ENCODE measurements at regions not wholly inside any gene's neighbourhood (a gene's known extent, or its start where the extent isn't known, plus 50 kb on each side); places are given as distances from the start of the nearest gene placed in this dataset.

DNA sequence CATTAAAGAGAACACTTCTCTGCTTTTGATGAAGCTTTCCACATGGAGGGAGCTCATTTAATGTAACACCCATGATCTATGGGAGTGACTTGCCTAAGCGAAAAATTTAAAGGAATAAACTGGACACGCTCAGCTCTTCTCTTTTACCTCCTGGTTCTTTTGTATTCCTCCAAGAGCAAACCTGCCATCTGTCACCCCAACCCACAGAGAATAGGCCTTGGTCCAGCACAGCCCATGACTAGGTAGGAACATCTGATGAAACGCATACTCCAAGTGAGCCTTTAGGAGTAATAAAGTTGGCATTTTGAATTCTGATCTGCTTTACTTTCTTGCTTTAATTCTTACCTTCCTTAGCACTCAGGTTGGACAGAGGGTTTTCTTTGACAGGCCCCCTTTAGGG lies 389.0 kb downstream of the HNRNPD start:
- TF ChIP-seq, protein P1, sequence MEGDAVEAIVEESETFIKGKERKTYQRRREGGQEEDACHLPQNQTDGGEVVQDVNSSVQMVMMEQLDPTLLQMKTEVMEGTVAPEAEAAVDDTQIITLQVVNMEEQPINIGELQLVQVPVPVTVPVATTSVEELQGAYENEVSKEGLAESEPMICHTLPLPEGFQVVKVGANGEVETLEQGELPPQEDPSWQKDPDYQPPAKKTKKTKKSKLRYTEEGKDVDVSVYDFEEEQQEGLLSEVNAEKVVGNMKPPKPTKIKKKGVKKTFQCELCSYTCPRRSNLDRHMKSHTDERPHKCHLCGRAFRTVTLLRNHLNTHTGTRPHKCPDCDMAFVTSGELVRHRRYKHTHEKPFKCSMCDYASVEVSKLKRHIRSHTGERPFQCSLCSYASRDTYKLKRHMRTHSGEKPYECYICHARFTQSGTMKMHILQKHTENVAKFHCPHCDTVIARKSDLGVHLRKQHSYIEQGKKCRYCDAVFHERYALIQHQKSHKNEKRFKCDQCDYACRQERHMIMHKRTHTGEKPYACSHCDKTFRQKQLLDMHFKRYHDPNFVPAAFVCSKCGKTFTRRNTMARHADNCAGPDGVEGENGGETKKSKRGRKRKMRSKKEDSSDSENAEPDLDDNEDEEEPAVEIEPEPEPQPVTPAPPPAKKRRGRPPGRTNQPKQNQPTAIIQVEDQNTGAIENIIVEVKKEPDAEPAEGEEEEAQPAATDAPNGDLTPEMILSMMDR (IDR thresholded peaks at IDR 0.05; ENCODE audit: insufficient read depth, low read depth, low read length): no peak
- no peaks in the 10 kb centered on the region for H3K27me3 ChIP-seq (ENCODE audit: control insufficient read depth, insufficient read depth, low read length)
- no peak overlapping the region for H3K4me3 ChIP-seq (ENCODE audit: low read depth, low read length)
- ChIA-PET CTCF (no interaction called here), POLR2A (no interaction called here)
- no peak for DNase-seq (ENCODE audit: low read depth)
- H3K36me3 ChIP-seq (ENCODE audit: control insufficient read depth, insufficient read depth, low read length): no peaks in the 10 kb centered on the region

DNA sequence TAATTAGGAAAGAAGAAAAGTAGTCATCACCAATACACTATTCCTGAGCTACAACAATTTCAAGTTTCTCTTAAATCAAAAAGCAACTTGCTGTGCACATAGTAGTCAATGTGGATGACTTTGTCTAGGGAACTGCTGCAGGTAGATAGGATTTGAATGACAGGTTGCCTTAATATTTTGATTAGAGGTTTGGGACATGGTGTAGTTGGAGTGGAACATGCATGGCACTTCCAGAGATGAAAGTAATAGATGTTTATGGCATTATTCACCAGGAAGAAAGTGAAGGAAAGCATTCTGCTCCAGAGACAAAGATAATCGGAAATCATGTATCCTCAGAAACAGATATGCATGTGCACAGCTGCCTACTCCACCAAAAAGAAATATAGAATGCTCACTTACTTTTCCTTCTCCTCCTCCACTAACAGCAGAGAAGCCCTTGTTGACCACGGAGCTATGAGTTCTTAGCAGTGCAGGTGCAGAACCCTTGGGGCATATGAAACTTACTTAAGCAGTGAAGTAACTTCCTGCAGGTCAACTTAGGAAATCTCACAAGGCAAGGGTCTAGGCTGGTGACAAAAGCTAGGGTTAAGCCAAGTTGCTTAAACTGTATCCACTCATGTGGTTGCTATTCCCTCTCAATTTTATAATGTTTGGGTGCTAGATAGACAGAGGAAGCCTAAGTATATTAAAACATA lies 390.8 kb downstream of the HNRNPD start:
- no peaks in the 10 kb centered on the region for H3K27me3 ChIP-seq (ENCODE audit: control insufficient read depth, insufficient read depth, low read length)
- H3K36me3 ChIP-seq (ENCODE audit: control insufficient read depth, insufficient read depth, low read length): no peaks in the 10 kb centered on the region
- no peak overlapping the region for H3K4me3 ChIP-seq (ENCODE audit: low read depth, low read length)
- ChIA-PET CTCF (no interaction called here), POLR2A (no interaction called here)
- DNase-seq (ENCODE audit: low read depth): no peak
- TF ChIP-seq, protein P1 (IDR thresholded peaks at IDR 0.05; ENCODE audit: insufficient read depth, low read depth, low read length): no peak

DNA sequence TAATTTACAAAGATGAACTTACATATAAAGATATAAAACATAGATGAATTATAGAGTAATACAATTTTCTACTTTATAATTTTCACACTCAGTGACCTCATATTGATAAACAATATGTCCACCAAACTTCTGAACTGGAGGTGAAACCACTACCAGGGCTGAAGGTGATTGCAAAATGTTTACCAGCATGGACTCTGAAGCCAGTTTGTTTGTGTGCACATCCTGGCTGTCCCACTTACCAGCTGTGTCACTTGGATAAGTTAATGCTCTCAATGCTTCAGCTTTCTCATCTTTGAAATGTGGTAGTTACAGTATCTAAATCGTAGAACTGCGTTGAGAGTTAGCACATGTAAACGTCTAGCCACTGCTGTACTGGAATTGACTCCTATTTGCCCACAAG lies 392.6 kb downstream of the HNRNPD start:
- no peaks in the 10 kb centered on the region for H3K27me3 ChIP-seq (ENCODE audit: control insufficient read depth, insufficient read depth, low read length)
- TF ChIP-seq, protein P1 (IDR thresholded peaks at IDR 0.05; ENCODE audit: insufficient read depth, low read depth, low read length): no peak
- H3K4me3 ChIP-seq (ENCODE audit: low read depth, low read length): no peak overlapping the region
- POLR2A ChIA-PET: no interaction called here
- no peak for DNase-seq (ENCODE audit: low read depth)
- CTCF ChIA-PET: no interaction called here
- no peaks in the 10 kb centered on the region for H3K36me3 ChIP-seq (ENCODE audit: control insufficient read depth, insufficient read depth, low read length)

DNA sequence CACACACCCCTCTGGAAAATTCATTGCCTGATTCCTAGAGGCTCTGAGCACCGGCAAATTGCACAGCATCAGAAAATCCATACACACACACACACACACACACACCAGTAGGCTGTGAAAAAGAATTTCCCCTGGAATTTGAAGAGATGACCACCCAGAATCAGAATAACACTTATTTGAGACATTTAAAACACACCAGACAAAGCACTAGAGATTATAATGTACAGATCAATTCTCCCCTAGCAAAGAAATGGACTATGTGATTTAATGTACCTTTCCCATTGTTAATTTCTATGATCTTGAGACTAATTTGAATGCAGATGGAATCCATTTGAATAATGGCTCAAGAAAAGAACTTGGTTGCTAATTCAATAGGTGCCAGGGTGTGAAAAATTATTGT lies 399.3 kb downstream of the HNRNPD start:
- H3K36me3 ChIP-seq (ENCODE audit: control insufficient read depth, insufficient read depth, low read length): no peaks in the 10 kb centered on the region
- TF ChIP-seq, protein P1 (IDR thresholded peaks at IDR 0.05; ENCODE audit: insufficient read depth, low read depth, low read length): no peak
- H3K4me3 ChIP-seq (ENCODE audit: low read depth, low read length): no peak overlapping the region
- ChIA-PET POLR2A (no interaction called here), CTCF (no interaction called here)
- H3K27me3 ChIP-seq (ENCODE audit: control insufficient read depth, insufficient read depth, low read length): no peaks in the 10 kb centered on the region
- no peak for DNase-seq (ENCODE audit: low read depth)

DNA sequence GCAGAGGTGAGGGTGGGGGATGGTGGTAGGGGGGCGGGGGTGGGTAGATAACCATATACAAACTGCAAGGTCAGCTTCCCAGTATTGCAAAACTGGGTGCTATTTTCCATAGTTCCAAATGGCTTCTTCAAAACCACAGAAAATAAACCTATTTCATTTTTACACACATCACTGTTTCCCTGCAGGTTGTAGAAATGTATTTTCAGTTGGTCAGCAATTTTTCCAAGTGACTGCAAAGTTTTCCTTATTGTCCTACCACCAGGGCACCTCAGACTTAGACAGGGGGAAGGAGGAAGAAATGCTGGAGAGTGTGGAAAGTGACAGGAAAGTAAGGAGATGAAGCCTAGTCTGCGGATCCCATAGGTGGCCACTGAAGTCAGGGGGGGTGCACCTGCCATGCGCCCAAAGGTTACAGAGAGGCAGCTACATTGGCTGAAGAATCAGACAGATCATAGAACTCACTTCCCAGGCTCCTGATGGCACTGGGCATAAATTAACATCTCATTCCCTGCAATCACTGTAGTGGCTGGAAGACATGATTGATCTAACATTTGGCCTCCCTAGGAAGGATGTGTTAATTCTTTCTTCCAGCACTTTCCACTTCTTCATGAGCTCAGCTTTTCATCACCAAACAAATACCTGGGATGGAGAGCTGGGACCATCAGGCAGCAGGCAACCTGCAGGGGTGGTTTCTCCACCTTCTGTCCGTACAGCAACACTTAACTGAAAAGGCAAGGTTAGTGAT lies 402.0 kb downstream of the HNRNPD start:
- ChIA-PET POLR2A (no interaction called here), CTCF (no interaction called here)
- TF ChIP-seq, protein P1 (IDR thresholded peaks at IDR 0.05; ENCODE audit: insufficient read depth, low read depth, low read length): no peak
- Histone ChIP-seq H3K36me3 (ENCODE audit: control insufficient read depth, insufficient read depth, low read length) (no peaks in the 10 kb centered on the region), H3K4me3 (ENCODE audit: low read depth, low read length) (no peak overlapping the region), H3K27me3 (ENCODE audit: control insufficient read depth, insufficient read depth, low read length) (no peaks in the 10 kb centered on the region)
- no peak for DNase-seq (ENCODE audit: low read depth)

All from BJ (cell line).